Ishikawa (cell line): ENCODE measurements at regions not wholly inside any gene's neighbourhood (a gene's known extent, or its start where the extent isn't known, plus 50 kb on each side); places are given as distances from the start of the nearest gene placed in this dataset.

Source experiments
- CEBPB ChIP-seq: IDR thresholded peaks from 2 replicates; pipeline ENCODE4 v1.6.1; 2012
- CREB1 ChIP-seq: IDR thresholded peaks from 2 replicates; pipeline ENCODE4 v1.6.1; 2012; ENCODE audit warnings: low read depth
- EGR1 ChIP-seq: IDR thresholded peaks from 2 replicates; pipeline ENCODE4 v1.6.1; 2012
- MAX ChIP-seq: IDR thresholded peaks from 2 replicates; pipeline ENCODE4 v1.6.1; 2012
- NFIC ChIP-seq: IDR thresholded peaks from 2 replicates; pipeline ENCODE4 v1.6.1; 2012
- TCF12 ChIP-seq: IDR thresholded peaks from 2 replicates; pipeline ENCODE4 v1.6.1; 2012; ENCODE audit warnings: low read depth
- YY1 ChIP-seq: IDR thresholded peaks from 2 replicates; pipeline ENCODE4 v1.6.1; 2012; ENCODE audit warnings: low read depth
- ZBTB7A ChIP-seq: IDR thresholded peaks from 2 replicates; pipeline ENCODE4 v1.6.1; 2012; ENCODE audit warnings: low read depth
- TF ChIP-seq, protein P1 (sequence below): IDR thresholded peaks from 2 replicates; pipeline ENCODE4 v1.6.1; 2012; ENCODE audit warnings: low read depth, mild to moderate bottlenecking

GRCh38 chr3:59364496-59364895 is 314.7 kb upstream of the CFAP20DC start:
- TF ChIP-seq YY1 (no peak), ZBTB7A (no peak), MAX (no peak), NFIC (no peak), EGR1 (no peak), CEBPB (no peak), CREB1 (no peak), TCF12 (no peak)
- TF ChIP-seq, protein P1, sequence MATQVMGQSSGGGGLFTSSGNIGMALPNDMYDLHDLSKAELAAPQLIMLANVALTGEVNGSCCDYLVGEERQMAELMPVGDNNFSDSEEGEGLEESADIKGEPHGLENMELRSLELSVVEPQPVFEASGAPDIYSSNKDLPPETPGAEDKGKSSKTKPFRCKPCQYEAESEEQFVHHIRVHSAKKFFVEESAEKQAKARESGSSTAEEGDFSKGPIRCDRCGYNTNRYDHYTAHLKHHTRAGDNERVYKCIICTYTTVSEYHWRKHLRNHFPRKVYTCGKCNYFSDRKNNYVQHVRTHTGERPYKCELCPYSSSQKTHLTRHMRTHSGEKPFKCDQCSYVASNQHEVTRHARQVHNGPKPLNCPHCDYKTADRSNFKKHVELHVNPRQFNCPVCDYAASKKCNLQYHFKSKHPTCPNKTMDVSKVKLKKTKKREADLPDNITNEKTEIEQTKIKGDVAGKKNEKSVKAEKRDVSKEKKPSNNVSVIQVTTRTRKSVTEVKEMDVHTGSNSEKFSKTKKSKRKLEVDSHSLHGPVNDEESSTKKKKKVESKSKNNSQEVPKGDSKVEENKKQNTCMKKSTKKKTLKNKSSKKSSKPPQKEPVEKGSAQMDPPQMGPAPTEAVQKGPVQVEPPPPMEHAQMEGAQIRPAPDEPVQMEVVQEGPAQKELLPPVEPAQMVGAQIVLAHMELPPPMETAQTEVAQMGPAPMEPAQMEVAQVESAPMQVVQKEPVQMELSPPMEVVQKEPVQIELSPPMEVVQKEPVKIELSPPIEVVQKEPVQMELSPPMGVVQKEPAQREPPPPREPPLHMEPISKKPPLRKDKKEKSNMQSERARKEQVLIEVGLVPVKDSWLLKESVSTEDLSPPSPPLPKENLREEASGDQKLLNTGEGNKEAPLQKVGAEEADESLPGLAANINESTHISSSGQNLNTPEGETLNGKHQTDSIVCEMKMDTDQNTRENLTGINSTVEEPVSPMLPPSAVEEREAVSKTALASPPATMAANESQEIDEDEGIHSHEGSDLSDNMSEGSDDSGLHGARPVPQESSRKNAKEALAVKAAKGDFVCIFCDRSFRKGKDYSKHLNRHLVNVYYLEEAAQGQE, result no peak
